ENCODE measurements at regions not wholly inside any gene's neighbourhood (a gene's known extent, or its start where the extent isn't known, plus 50 kb on each side); places are given as distances from the start of the nearest gene placed in this dataset.

DNA sequence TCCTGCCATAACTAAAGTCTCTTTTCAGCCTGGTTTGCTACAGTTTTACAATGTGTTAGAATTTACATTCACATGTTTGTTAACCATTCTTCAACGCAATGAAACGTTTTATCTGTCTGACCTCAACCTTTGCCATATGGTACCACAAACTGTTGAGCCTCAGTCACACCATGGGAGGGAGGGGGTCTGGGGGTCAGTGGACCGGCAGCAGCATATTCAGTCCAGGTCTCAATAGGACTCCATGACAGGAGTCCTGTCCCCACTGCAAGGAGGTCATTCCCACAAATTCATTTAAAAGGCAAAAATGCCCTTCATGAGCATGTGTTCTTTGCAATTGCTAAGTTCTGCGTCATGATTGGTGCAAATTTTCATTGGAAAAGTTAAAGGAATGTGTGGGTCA is 66.6 kb upstream of the OLFM4 start:
- TF ChIP-seq TAF1 (IDR thresholded peaks at IDR 0.05; ENCODE audit: borderline replicate concordance, low read depth, low read length) (no peak), EZH2phosphoT487 (IDR thresholded peaks at IDR 0.05; ENCODE audit: borderline replicate concordance, low read depth) (no peak), EP300 (IDR thresholded peaks at IDR 0.05; ENCODE audit: borderline replicate concordance in 1 of 2, low read depth in 1 of 2, low read length in 1 of 2) (no peak), ELF1 (IDR thresholded peaks at IDR 0.05) (no peak), RXRA (IDR thresholded peaks at IDR 0.05; ENCODE audit: borderline replicate concordance, low read depth) (no peak), YY1 (IDR thresholded peaks at IDR 0.05; ENCODE audit: low read depth) (no peak), SIN3A (IDR thresholded peaks at IDR 0.05; ENCODE audit: borderline replicate concordance, low read depth, low read length) (no peak), POLR2AphosphoS5 (IDR thresholded peaks at IDR 0.05; ENCODE audit: low read depth, low read length) (no peak), CHD2 (IDR thresholded peaks at IDR 0.05; ENCODE audit: low read length, partially characterized antibody) (no peak), TEAD4 (IDR thresholded peaks at IDR 0.05; ENCODE audit: borderline replicate concordance, insufficient read depth) (no peak)
- TF ChIP-seq, protein P1, sequence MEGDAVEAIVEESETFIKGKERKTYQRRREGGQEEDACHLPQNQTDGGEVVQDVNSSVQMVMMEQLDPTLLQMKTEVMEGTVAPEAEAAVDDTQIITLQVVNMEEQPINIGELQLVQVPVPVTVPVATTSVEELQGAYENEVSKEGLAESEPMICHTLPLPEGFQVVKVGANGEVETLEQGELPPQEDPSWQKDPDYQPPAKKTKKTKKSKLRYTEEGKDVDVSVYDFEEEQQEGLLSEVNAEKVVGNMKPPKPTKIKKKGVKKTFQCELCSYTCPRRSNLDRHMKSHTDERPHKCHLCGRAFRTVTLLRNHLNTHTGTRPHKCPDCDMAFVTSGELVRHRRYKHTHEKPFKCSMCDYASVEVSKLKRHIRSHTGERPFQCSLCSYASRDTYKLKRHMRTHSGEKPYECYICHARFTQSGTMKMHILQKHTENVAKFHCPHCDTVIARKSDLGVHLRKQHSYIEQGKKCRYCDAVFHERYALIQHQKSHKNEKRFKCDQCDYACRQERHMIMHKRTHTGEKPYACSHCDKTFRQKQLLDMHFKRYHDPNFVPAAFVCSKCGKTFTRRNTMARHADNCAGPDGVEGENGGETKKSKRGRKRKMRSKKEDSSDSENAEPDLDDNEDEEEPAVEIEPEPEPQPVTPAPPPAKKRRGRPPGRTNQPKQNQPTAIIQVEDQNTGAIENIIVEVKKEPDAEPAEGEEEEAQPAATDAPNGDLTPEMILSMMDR (IDR thresholded peaks at IDR 0.05), result no peak
